ENCODE measurements at regions not wholly inside any gene's neighbourhood (a gene's known extent, or its start where the extent isn't known, plus 50 kb on each side); places are given as distances from the start of the nearest gene placed in this dataset.
"Not testable (repeated sequence)": the region's sequence is repeated elsewhere in the genome, so short reads cannot be mapped to it uniquely, and the experiment has no call there.

DNA sequence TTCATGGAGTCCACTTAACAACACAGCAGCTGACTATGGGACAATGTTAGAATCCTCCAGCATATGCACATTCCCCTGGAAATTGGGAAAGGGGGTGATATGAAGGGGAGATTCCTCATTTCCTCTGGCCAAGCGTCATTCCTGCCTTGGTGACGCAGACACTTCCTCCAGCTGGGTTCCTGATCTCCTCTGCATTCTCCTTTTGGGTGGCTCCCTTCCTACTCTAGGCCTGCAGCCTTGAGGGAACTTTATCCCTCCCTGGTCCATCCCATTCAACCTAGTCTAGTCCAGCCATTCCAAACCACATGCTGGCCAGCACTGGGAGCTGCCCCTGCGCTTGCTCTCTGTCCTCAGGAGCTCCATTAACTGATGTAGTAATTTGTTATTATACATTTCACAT, 216.8 kb downstream of the VAPA start:
- H3K27ac ChIP-seq (ENCODE audit: low read length) = no peak overlapping the region
- H3K36me3 ChIP-seq (ENCODE audit: control insufficient read depth in 2 of 2, insufficient read depth in 2 of 2, low read length in 2 of 2) = no peaks in the 10 kb centered on the region
- no peak overlapping the region for H3K4me3 ChIP-seq (ENCODE audit: low read length in 2 of 2)
- H3K9me3 ChIP-seq (ENCODE audit: control insufficient read depth in 2 of 2, low read length in 2 of 2) = no peaks in the 10 kb centered on the region
- peaks cover 0 to 2% of the 10 kb centered on the region in 2 donors for H3K27me3 ChIP-seq (ENCODE audit: control insufficient read depth in 1 of 2, insufficient read depth in 2 of 2, low read length in 2 of 2)
- H3K4me1 ChIP-seq (ENCODE audit: control insufficient read depth, insufficient read depth, low read length) = peaks cover 7% of the 10 kb centered on the region
- H3K9ac ChIP-seq (ENCODE audit: low read length in 2 of 2) = no peak overlapping the region

DNA sequence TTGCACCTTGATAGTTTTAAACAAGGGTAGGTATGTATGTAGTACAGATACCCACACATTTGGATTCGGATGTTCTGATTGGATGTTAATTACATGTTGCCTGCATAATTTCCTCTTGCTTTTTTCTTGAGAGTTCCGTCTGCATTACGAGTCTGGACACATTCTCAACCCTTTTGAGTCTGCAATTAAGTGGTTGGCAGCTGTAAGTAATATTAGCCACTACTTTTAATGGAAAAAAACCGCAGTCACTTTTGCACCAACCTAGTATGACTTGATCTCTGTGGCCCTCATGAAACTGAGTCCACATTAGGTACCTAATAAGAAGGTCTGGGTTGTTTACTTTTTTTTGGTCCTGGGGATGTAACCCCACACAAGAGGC, 217.3 kb downstream of the VAPA start:
- peaks cover 7% of the 10 kb centered on the region for H3K4me1 ChIP-seq (ENCODE audit: control insufficient read depth, insufficient read depth, low read length)
- no peak overlapping the region for H3K4me3 ChIP-seq (ENCODE audit: low read length in 2 of 2)
- H3K36me3 ChIP-seq (ENCODE audit: control insufficient read depth in 2 of 2, insufficient read depth in 2 of 2, low read length in 2 of 2) = no peaks in the 10 kb centered on the region
- H3K9ac ChIP-seq (ENCODE audit: low read length in 2 of 2) = no peak overlapping the region
- no peaks in the 10 kb centered on the region for H3K9me3 ChIP-seq (ENCODE audit: control insufficient read depth in 2 of 2, low read length in 2 of 2)
- H3K27ac ChIP-seq (ENCODE audit: low read length) = no peak overlapping the region
- H3K27me3 ChIP-seq (ENCODE audit: control insufficient read depth in 1 of 2, insufficient read depth in 2 of 2, low read length in 2 of 2) = peaks cover 0 to 2% of the 10 kb centered on the region in 2 donors

GRCh38 chr18:10131460-10132395, 217.9 kb downstream of the VAPA start:
- peak overlapping the region; percentile 5 to 64 for H3K4me3 ChIP-seq (ENCODE audit: low read length in 2 of 2)
- H3K36me3 ChIP-seq (ENCODE audit: control insufficient read depth in 2 of 2, insufficient read depth in 2 of 2, low read length in 2 of 2) = no peaks in the 10 kb centered on the region
- no peak overlapping the region for H3K9ac ChIP-seq (ENCODE audit: low read length in 2 of 2)
- H3K27ac ChIP-seq (ENCODE audit: low read length) = no peak overlapping the region
- no peaks in the 10 kb centered on the region for H3K9me3 ChIP-seq (ENCODE audit: control insufficient read depth in 2 of 2, low read length in 2 of 2)
- peaks cover 7% of the 10 kb centered on the region for H3K4me1 ChIP-seq (ENCODE audit: control insufficient read depth, insufficient read depth, low read length)
- H3K27me3 ChIP-seq (ENCODE audit: control insufficient read depth in 1 of 2, insufficient read depth in 2 of 2, low read length in 2 of 2) = peaks cover 0 to 2% of the 10 kb centered on the region in 2 donors

- Histone ChIP-seq H3K27me3 (ENCODE audit: control insufficient read depth in 1 of 2, insufficient read depth in 2 of 2, low read length in 2 of 2) (no peaks in the 10 kb centered on the region), H3K4me3 (ENCODE audit: low read length in 2 of 2) (no peak overlapping the region), H3K27ac (ENCODE audit: low read length) (no peak overlapping the region), H3K9me3 (ENCODE audit: control insufficient read depth in 2 of 2, low read length in 2 of 2) (no peaks in the 10 kb centered on the region), H3K4me1 (ENCODE audit: control insufficient read depth, insufficient read depth, low read length) (peaks cover 7% of the 10 kb centered on the region), H3K36me3 (ENCODE audit: control insufficient read depth in 2 of 2, insufficient read depth in 2 of 2, low read length in 2 of 2) (no peaks in the 10 kb centered on the region), H3K9ac (ENCODE audit: low read length in 2 of 2) (no peak overlapping the region)
These were observed 219.7 kb downstream of the VAPA start for GRCh38 chr18:10133516-10133915.

DNA sequence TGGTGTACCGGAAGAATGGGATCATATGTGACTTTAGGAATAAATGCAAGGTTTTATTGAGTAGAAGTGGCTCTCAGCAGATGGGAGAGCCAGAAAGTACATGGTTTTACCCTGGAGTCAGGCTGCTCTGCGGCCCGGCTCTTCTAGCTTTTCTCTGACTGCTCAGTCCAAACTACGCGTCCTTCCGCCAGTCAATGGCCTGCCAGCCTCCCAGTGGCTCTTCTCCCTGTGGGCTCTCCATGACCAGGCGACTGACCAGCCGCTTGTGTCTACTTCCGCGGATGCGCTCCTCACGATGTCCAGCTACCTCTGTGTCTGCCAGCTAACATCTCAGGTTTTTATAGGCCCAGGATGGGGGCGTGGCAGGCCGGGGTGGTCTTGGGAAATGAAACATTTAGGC, 220.4 kb downstream of the VAPA start:
- no peak overlapping the region for H3K9ac ChIP-seq (ENCODE audit: low read length in 2 of 2)
- H3K9me3 ChIP-seq (ENCODE audit: control insufficient read depth in 2 of 2, low read length in 2 of 2) = no peaks in the 10 kb centered on the region
- no peak overlapping the region for H3K4me3 ChIP-seq (ENCODE audit: low read length in 2 of 2)
- H3K27ac ChIP-seq (ENCODE audit: low read length) = no peak overlapping the region
- H3K4me1 ChIP-seq (ENCODE audit: control insufficient read depth, insufficient read depth, low read length) = peaks cover 7% of the 10 kb centered on the region
- H3K27me3 ChIP-seq (ENCODE audit: control insufficient read depth in 1 of 2, insufficient read depth in 2 of 2, low read length in 2 of 2) = no peaks in the 10 kb centered on the region
- H3K36me3 ChIP-seq (ENCODE audit: control insufficient read depth in 2 of 2, insufficient read depth in 2 of 2, low read length in 2 of 2) = no peaks in the 10 kb centered on the region

DNA sequence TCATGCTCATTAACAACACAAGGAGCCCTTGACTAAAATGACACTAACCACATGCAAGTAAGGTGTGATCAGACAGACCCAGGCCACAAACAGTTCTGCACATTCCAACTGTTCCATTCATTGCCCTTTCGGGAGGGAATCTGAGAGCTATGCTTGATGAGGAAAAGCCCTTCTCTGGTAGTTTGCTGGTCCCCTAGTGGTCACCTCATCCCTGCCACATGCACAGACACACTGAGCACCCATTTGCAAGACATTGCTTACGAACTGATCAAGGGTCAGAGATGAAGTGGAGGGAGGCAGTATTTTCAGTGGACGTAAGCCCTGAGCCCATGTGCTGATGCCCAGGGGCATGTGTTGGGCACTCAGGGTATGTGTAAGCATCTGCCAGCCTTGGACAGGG, 220.9 kb downstream of the VAPA start:
- H3K36me3 ChIP-seq (ENCODE audit: control insufficient read depth in 2 of 2, insufficient read depth in 2 of 2, low read length in 2 of 2); H3K27me3 ChIP-seq (ENCODE audit: control insufficient read depth in 1 of 2, insufficient read depth in 2 of 2, low read length in 2 of 2); H3K4me1 ChIP-seq (ENCODE audit: control insufficient read depth, insufficient read depth, low read length); H3K27ac ChIP-seq (ENCODE audit: low read length); H3K9me3 ChIP-seq (ENCODE audit: control insufficient read depth in 2 of 2, low read length in 2 of 2); H3K9ac ChIP-seq (ENCODE audit: low read length in 2 of 2); H3K4me3 ChIP-seq (ENCODE audit: low read length in 2 of 2): not testable (repeated sequence)

DNA sequence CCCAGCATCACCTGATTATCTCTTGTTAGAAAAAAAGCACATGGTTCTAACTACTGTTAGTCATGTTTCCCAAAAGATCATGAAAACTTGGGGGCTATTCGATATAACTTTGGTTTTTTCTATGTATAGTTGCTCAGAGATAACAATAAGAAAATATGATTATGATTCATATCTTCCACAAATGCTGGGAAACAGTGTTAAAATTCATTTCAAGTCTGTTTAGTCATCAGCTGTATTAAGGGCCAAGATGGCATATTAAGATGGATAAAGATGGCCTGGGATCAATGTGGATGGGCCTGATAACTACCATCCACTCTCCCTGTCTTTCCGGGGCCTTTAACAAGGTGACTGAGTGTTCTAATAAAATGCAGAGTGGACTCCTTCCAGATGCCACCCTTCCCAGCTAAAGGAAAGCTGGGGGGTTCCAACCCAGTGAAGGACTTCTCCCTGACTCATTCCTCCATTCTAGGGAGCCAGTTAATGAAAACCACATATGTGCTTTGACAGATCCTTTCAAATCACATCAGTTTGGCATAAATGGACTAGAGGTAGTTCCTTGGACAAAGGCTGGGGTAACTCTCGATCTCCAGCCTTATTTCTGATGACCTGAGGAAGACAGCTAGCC, 221.6 kb downstream of the VAPA start:
- H3K9me3 ChIP-seq (ENCODE audit: control insufficient read depth in 2 of 2, low read length in 2 of 2) = no peaks in the 10 kb centered on the region
- no peak overlapping the region for H3K9ac ChIP-seq (ENCODE audit: low read length in 2 of 2)
- peaks cover 11% of the 10 kb centered on the region for H3K4me1 ChIP-seq (ENCODE audit: control insufficient read depth, insufficient read depth, low read length)
- no peak overlapping the region for H3K4me3 ChIP-seq (ENCODE audit: low read length in 2 of 2)
- no peak overlapping the region for H3K27ac ChIP-seq (ENCODE audit: low read length)
- H3K27me3 ChIP-seq (ENCODE audit: control insufficient read depth in 1 of 2, insufficient read depth in 2 of 2, low read length in 2 of 2) = no peaks in the 10 kb centered on the region
- no peaks in the 10 kb centered on the region for H3K36me3 ChIP-seq (ENCODE audit: control insufficient read depth in 2 of 2, insufficient read depth in 2 of 2, low read length in 2 of 2)

DNA sequence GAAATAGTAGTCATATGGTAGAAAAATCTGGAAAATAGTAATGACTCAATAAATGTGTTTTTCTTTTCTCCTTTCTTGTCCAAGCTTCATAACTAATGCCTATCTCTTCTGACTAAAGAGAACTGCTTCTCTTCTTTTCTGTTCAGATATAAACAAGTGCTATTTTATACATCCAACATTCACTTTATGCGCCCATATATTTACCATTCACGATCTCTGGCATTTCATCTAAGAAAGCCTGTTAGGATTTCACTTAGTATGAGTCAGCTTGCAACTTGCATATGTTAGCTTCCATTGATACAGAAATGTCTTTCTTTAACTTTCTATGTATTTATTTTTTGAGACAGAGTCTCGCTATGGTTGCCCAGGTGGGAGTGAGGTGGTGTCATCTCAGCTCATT, 224.9 kb downstream of the VAPA start:
- H3K27ac ChIP-seq (ENCODE audit: low read length) = no peak overlapping the region

GRCh38 chr18:10139783-10140410, 226.1 kb downstream of the VAPA start:
- Histone ChIP-seq H3K9ac (ENCODE audit: low read length in 2 of 2) (no peak overlapping the region), H3K36me3 (ENCODE audit: control insufficient read depth in 2 of 2, insufficient read depth in 2 of 2, low read length in 2 of 2) (no peaks in the 10 kb centered on the region), H3K27ac (ENCODE audit: low read length) (no peak overlapping the region), H3K4me1 (ENCODE audit: control insufficient read depth, insufficient read depth, low read length) (peaks cover 22% of the 10 kb centered on the region), H3K4me3 (ENCODE audit: low read length in 2 of 2) (no peak overlapping the region), H3K9me3 (ENCODE audit: control insufficient read depth in 2 of 2, low read length in 2 of 2) (no peaks in the 10 kb centered on the region), H3K27me3 (ENCODE audit: control insufficient read depth in 1 of 2, insufficient read depth in 2 of 2, low read length in 2 of 2) (no peaks in the 10 kb centered on the region)

More for the DNA sequence above, 224.9 kb downstream of the VAPA start:
- no peak overlapping the region for H3K4me3 ChIP-seq (ENCODE audit: low read length in 2 of 2)
- H3K9me3 ChIP-seq (ENCODE audit: control insufficient read depth in 2 of 2, low read length in 2 of 2) = no peaks in the 10 kb centered on the region
- no peak overlapping the region for H3K9ac ChIP-seq (ENCODE audit: low read length in 2 of 2)
- peaks cover 21% of the 10 kb centered on the region for H3K4me1 ChIP-seq (ENCODE audit: control insufficient read depth, insufficient read depth, low read length)
- H3K27me3 ChIP-seq (ENCODE audit: control insufficient read depth in 1 of 2, insufficient read depth in 2 of 2, low read length in 2 of 2) = no peaks in the 10 kb centered on the region
- H3K36me3 ChIP-seq (ENCODE audit: control insufficient read depth in 2 of 2, insufficient read depth in 2 of 2, low read length in 2 of 2) = no peaks in the 10 kb centered on the region

DNA sequence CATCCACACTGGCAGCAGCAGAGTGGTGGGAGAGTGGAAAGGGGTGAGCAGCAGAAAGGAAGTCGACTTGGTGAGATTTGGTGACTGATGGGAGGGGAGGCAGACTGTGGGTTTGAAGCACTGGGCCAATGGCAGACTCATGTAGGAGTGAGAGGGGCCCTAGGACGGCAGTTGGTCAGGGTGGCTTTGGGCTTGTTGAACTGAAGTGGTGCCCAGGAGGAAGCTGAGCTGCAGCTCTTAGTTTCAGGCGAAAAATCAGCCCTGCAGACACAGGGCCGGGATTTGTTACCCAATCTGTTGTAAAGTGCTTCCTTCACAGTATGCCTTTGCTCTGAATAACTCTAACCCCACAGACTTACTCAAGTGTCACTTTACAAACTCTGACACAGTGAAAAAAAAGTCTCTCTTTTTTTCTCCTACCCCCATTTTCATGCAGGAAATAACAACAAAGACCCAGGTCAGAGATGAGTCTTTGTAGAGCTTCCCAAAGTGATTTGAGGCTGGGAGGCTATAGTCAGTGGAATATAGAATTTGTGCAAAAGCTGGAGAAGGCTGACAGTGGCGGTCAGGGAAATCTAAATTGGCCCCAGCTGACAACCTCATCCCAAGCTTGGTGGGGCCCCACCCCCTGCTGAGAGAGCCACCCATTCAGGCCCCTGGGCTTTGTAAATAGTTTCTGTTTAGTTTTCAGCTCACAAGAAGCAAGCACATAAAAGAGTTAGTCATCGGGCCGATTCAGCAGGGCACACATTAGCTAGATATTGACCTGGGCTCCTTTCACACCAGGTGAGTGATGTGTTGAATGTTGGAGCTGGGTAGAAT, 226.9 kb downstream of the VAPA start:
- no peak overlapping the region for H3K4me3 ChIP-seq (ENCODE audit: low read length in 2 of 2)
- no peak overlapping the region for H3K27ac ChIP-seq (ENCODE audit: low read length)
- H3K9me3 ChIP-seq (ENCODE audit: control insufficient read depth in 2 of 2, low read length in 2 of 2) = no peaks in the 10 kb centered on the region

More for the DNA sequence above, 226.9 kb downstream of the VAPA start:
- Histone ChIP-seq H3K36me3 (ENCODE audit: control insufficient read depth in 2 of 2, insufficient read depth in 2 of 2, low read length in 2 of 2) (no peaks in the 10 kb centered on the region), H3K4me1 (ENCODE audit: control insufficient read depth, insufficient read depth, low read length) (peaks cover 22% of the 10 kb centered on the region), H3K27me3 (ENCODE audit: control insufficient read depth in 1 of 2, insufficient read depth in 2 of 2, low read length in 2 of 2) (no peaks in the 10 kb centered on the region), H3K9ac (ENCODE audit: low read length in 2 of 2) (no peak overlapping the region)

Measured in stomach smooth muscle (tissue), 2 donors.